KMS-11 (cell line): ENCODE measurements at regions not wholly inside any gene's neighbourhood (a gene's known extent, or its start where the extent isn't known, plus 50 kb on each side); places are given as distances from the start of the nearest gene placed in this dataset.

Experiments used
- H2AFZ ChIP-seq: fragments of 200-600 bp; sonication (generic); 2 replicates; pipeline ENCODE4 v1.6.1; 2016; ENCODE audit warnings: antibody characterized with exemption, mixed run types, low read depth
- H3K27ac ChIP-seq: fragments of 200-600 bp; sonication (generic); 2 replicates; pipeline ENCODE4 v1.6.1; 2016; ENCODE audit warnings: mild to moderate bottlenecking, mixed run types
- H3K27me3 ChIP-seq: fragments of 200-600 bp; sonication (generic); 2 replicates; pipeline ENCODE4 v1.6.1; 2017; ENCODE audit warnings: mild to moderate bottlenecking, low read depth, mixed run types, moderate library complexity; ENCODE audit not compliant: insufficient read depth
- H3K36me3 ChIP-seq: fragments of 200-600 bp; sonication (generic); 2 replicates; pipeline ENCODE4 v1.6.1; 2017; ENCODE audit warnings: mild to moderate bottlenecking, mixed run types; ENCODE audit not compliant: insufficient read depth
- H3K4me1 ChIP-seq: fragments of 200-600 bp; sonication (generic); 2 replicates; pipeline ENCODE4 v1.6.1; 2016; ENCODE audit warnings: mild to moderate bottlenecking, low read depth, mixed run types; ENCODE audit not compliant: poor library complexity, severe bottlenecking
- H3K4me2 ChIP-seq: fragments of 200-600 bp; sonication (generic); 2 replicates; pipeline ENCODE4 v1.7.0; 2016; ENCODE audit warnings: mild to moderate bottlenecking, mixed run types
- H3K4me3 ChIP-seq: fragments of 200-600 bp; sonication (generic); IDR thresholded peaks from 2 replicates; pipeline ENCODE4 v1.6.1; 2017; ENCODE audit warnings: low read depth, low read length, mixed read lengths; ENCODE audit not compliant: insufficient read depth
- H3K79me2 ChIP-seq: fragments of 200-600 bp; sonication (generic); 2 replicates; pipeline ENCODE4 v1.6.1; 2016; ENCODE audit warnings: low read depth, mixed run types; ENCODE audit not compliant: insufficient read depth
- H3K9ac ChIP-seq: fragments of 200-600 bp; sonication (generic); 2 replicates; pipeline ENCODE4 v1.6.1; 2016; ENCODE audit warnings: mild to moderate bottlenecking, mixed run types
- H4K20me1 ChIP-seq: fragments of 200-600 bp; sonication (generic); 2 replicates; pipeline ENCODE4 v1.6.1; 2016; ENCODE audit warnings: mild to moderate bottlenecking, mixed run types; ENCODE audit not compliant: insufficient read depth
- CTCF ChIP-seq: fragments of 200-600 bp; sonication (generic); conservative IDR thresholded peaks from 2 replicates; pipeline ENCODE4 v1.6.1; 2017; ENCODE audit warnings: low read depth, mild to moderate bottlenecking, antibody characterized with exemption, low read length, moderate library complexity, mixed read lengths

GRCh38 chr10:10919976-10920375 is 97.7 kb upstream of the CELF2 start:
- H3K79me2 ChIP-seq = no peaks in the 10 kb centered on the region
- no peak for TF ChIP-seq CTCF
- H3K36me3 ChIP-seq = no peaks in the 10 kb centered on the region
- no peak overlapping the region for H3K9ac ChIP-seq
- no peaks in the 10 kb centered on the region for H3K27me3 ChIP-seq
- no peak overlapping the region for H3K27ac ChIP-seq
- H3K4me2 ChIP-seq = no peak overlapping the region
- H2AFZ ChIP-seq = no peak overlapping the region
- no peaks in the 10 kb centered on the region for H4K20me1 ChIP-seq
- no peak overlapping the region for H3K4me3 ChIP-seq
- H3K4me1 ChIP-seq = no peaks in the 10 kb centered on the region

GRCh38 chr10:10921826-10922461 is 95.7 kb upstream of the CELF2 start:
- H3K27me3 ChIP-seq = no peaks in the 10 kb centered on the region

DNA sequence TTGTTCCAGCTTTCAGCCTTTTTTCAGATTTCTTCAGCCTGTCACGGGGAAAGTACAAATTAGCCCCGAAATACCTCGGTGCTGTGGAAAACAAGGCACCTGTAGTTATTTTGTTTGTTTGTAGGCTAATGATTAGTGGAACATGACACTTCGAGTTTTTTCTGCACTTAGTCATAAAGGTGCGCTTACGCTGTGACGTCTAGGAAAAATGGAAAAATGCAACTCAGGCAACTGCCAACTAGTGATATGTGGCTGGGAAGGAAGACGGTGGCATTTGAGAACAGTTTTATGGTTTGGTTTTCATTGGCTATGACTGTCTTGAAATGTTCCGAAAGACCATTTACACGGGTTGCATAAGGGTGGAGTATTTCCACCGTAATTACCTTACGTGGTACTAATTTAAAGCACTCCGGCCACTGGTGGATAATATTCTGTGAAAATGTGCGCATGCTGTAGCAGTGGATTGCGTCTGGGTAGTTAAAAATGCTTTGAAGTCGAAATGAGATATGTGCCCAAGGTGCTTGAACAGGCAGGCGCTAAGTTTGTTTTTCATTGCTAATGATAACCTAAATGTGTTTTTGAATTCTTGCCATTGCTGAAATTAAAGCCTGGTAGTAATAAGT is 94.5 kb upstream of the CELF2 start:
- no peaks in the 10 kb centered on the region for H3K27me3 ChIP-seq
- TF ChIP-seq CTCF = no peak
- H3K9ac ChIP-seq = no peak overlapping the region
- H3K4me1 ChIP-seq = no peaks in the 10 kb centered on the region
- no peak overlapping the region for H3K4me2 ChIP-seq
- H4K20me1 ChIP-seq = no peaks in the 10 kb centered on the region
- H2AFZ ChIP-seq = no peak overlapping the region
- no peak overlapping the region for H3K4me3 ChIP-seq
- H3K27ac ChIP-seq = no peak overlapping the region
- no peaks in the 10 kb centered on the region for H3K36me3 ChIP-seq
- H3K79me2 ChIP-seq = no peaks in the 10 kb centered on the region

More at GRCh38 chr10:10921826-10922461, 95.7 kb upstream of the CELF2 start:
- Histone ChIP-seq H3K79me2 (no peaks in the 10 kb centered on the region), H2AFZ (no peak overlapping the region), H3K36me3 (no peaks in the 10 kb centered on the region), H4K20me1 (no peaks in the 10 kb centered on the region), H3K4me2 (no peak overlapping the region), H3K27ac (no peak overlapping the region), H3K4me3 (no peak overlapping the region), H3K9ac (no peak overlapping the region), H3K4me1 (no peaks in the 10 kb centered on the region)
- no peak for TF ChIP-seq CTCF

GRCh38 chr10:10925667-10926066 is 92.0 kb upstream of the CELF2 start:
- no peak for TF ChIP-seq CTCF
- no peaks in the 10 kb centered on the region for H4K20me1 ChIP-seq
- H3K4me1 ChIP-seq = no peaks in the 10 kb centered on the region
- no peak overlapping the region for H3K4me2 ChIP-seq
- H3K79me2 ChIP-seq = no peaks in the 10 kb centered on the region
- H3K36me3 ChIP-seq = no peaks in the 10 kb centered on the region
- no peak overlapping the region for H3K9ac ChIP-seq
- H3K27ac ChIP-seq = no peak overlapping the region
- H2AFZ ChIP-seq = no peak overlapping the region
- H3K4me3 ChIP-seq = no peak overlapping the region
- no peaks in the 10 kb centered on the region for H3K27me3 ChIP-seq
